ENCODE measurements at regions not wholly inside any gene's neighbourhood (a gene's known extent, or its start where the extent isn't known, plus 50 kb on each side); places are given as distances from the start of the nearest gene placed in this dataset.

DNA sequence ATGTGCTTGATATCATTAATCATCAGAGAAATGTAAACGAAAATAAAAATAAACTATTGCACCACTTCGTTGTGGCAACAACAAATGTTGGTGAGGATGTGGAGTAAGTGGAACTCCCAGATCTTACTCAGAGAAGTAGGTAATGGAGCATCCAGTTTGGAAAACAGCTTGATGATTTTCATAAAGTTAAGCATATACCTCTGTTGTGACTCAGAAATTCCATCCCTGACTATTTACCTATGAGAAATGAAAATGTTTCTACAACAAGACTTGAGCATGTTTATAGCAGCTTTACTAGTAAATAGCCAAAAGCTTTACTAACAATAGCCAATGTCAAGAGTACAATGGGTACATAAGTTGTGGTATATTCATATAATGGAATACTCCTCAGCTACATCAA lies 214.7 kb upstream of the NMUR2 start:
- Histone ChIP-seq H3K27ac (ENCODE audit: low read depth in 1 of 2, low read length in 2 of 2) (no peak overlapping the region), H3K4me1 (ENCODE audit: control insufficient read depth in 1 of 2, insufficient read depth in 2 of 2, low read length in 2 of 2) (no peaks in the 10 kb centered on the region), H3K9me3 (ENCODE audit: control insufficient read depth, low read length) (no peaks in the 10 kb centered on the region), H3K4me3 (ENCODE audit: low read length in 2 of 2) (no peak overlapping the region), H3K27me3 (ENCODE audit: control insufficient read depth in 1 of 2, insufficient read depth in 2 of 2, low read length in 1 of 2) (no peaks in the 10 kb centered on the region), H3K36me3 (ENCODE audit: control insufficient read depth in 1 of 2, insufficient read depth in 2 of 2, low read length in 1 of 2) (no peaks in the 10 kb centered on the region)
- DNase-seq = no peak
- no peak for ATAC-seq (ENCODE audit: low FRiP score)
- 70 to 71% methylated on average over 2 of the region's 2 CpGs for WGBS, 2 donors
- intact Hi-C loops (cut with DNase I) = no loop called here

DNA sequence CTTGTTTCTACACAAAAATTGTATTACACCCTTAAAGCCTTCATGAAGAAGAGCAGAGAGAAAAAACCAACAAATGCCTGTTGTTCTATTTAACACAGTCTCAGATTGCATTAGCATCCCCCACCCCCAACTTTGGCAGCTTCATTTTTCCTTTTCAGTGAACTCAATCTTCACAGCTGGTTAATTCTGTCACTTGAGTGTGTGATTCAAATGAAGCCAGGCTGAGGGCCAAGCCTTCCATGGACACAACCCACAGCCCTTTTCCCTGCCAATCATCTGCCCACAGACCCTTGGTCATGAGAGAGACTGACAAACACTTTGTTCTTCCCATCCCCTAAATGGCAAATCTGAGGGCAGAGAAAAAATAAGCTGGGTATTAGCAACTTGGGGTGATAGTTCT lies 217.5 kb upstream of the NMUR2 start:
- H3K4me1 ChIP-seq (ENCODE audit: control insufficient read depth in 1 of 2, insufficient read depth in 2 of 2, low read length in 2 of 2) = no peaks in the 10 kb centered on the region
- no peaks in the 10 kb centered on the region for H3K27me3 ChIP-seq (ENCODE audit: control insufficient read depth in 1 of 2, insufficient read depth in 2 of 2, low read length in 1 of 2)
- intact Hi-C loops (cut with DNase I) = no loop called here
- no peak for DNase-seq
- no peak for ATAC-seq (ENCODE audit: low FRiP score)
- H3K36me3 ChIP-seq (ENCODE audit: control insufficient read depth in 1 of 2, insufficient read depth in 2 of 2, low read length in 1 of 2) = no peaks in the 10 kb centered on the region
- H3K9me3 ChIP-seq (ENCODE audit: control insufficient read depth, low read length) = no peaks in the 10 kb centered on the region
- no peak overlapping the region for H3K27ac ChIP-seq (ENCODE audit: low read depth in 1 of 2, low read length in 2 of 2)
- H3K4me3 ChIP-seq (ENCODE audit: low read length in 2 of 2) = no peak overlapping the region

GRCh38 chr5:152623951-152624350 lies 218.9 kb upstream of the NMUR2 start:
- H3K9me3 ChIP-seq (ENCODE audit: control insufficient read depth, low read length) = no peaks in the 10 kb centered on the region
- H3K27me3 ChIP-seq (ENCODE audit: control insufficient read depth in 1 of 2, insufficient read depth in 2 of 2, low read length in 1 of 2) = no peaks in the 10 kb centered on the region
- no peaks in the 10 kb centered on the region for H3K36me3 ChIP-seq (ENCODE audit: control insufficient read depth in 1 of 2, insufficient read depth in 2 of 2, low read length in 1 of 2)
- H3K27ac ChIP-seq (ENCODE audit: low read depth in 1 of 2, low read length in 2 of 2) = no peak overlapping the region
- H3K4me3 ChIP-seq (ENCODE audit: low read length in 2 of 2) = no peak overlapping the region
- H3K4me1 ChIP-seq (ENCODE audit: control insufficient read depth in 1 of 2, insufficient read depth in 2 of 2, low read length in 2 of 2) = no peaks in the 10 kb centered on the region
- no peak for DNase-seq
- intact Hi-C loops (cut with DNase I) = no loop called here
- 69 to 83% methylated on average over 1 of the region's 1 CpG for WGBS, 2 donors
- no peak for ATAC-seq (ENCODE audit: low FRiP score)

- intact Hi-C loops (cut with DNase I) = no loop called here
- no peaks in the 10 kb centered on the region for H3K4me1 ChIP-seq (ENCODE audit: control insufficient read depth in 1 of 2, insufficient read depth in 2 of 2, low read length in 2 of 2)
- no peak overlapping the region for H3K27ac ChIP-seq (ENCODE audit: low read depth in 1 of 2, low read length in 2 of 2)
- no peaks in the 10 kb centered on the region for H3K36me3 ChIP-seq (ENCODE audit: control insufficient read depth in 1 of 2, insufficient read depth in 2 of 2, low read length in 1 of 2)
- no peaks in the 10 kb centered on the region for H3K27me3 ChIP-seq (ENCODE audit: control insufficient read depth in 1 of 2, insufficient read depth in 2 of 2, low read length in 1 of 2)
- no peak overlapping the region for H3K4me3 ChIP-seq (ENCODE audit: low read length in 2 of 2)
- ATAC-seq (ENCODE audit: low FRiP score) (no peak), DNase-seq (no peak)
- WGBS, 2 donors = 92 to 95% methylated on average over 3 of the region's 3 CpGs
- no peaks in the 10 kb centered on the region for H3K9me3 ChIP-seq (ENCODE audit: control insufficient read depth, low read length)
These were observed 220.6 kb upstream of the NMUR2 start for GRCh38 chr5:152625696-152626095.

DNA sequence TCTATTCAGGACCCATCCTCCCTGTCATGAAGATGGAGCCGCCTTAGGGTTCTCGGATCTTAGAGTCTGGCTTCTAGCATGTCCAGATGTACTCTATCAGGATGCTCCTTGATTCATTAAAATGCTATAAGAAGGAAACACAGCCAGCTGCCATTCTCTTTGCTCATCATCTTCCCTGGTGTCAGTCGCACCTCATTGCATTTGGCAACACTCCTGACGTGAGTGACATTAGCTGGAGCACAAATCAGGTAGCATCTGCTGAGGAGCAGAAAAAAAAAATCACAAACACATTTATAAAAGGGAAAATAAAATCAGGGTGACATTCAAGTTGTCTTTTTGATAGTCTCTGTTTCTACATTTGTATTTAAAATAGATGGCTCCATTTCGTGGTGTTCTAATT lies 226.1 kb upstream of the NMUR2 start:
- WGBS, 2 donors = 84 to 88% methylated on average over 5 of the region's 5 CpGs
- no peak overlapping the region for H3K4me3 ChIP-seq (ENCODE audit: low read length in 2 of 2)
- no peak for DNase-seq
- no peak for ATAC-seq (ENCODE audit: low FRiP score)
- H3K4me1 ChIP-seq (ENCODE audit: control insufficient read depth in 1 of 2, insufficient read depth in 2 of 2, low read length in 2 of 2) = peaks cover 4 to 13% of the 10 kb centered on the region in 2 donors
- no peaks in the 10 kb centered on the region for H3K9me3 ChIP-seq (ENCODE audit: control insufficient read depth, low read length)
- H3K27me3 ChIP-seq (ENCODE audit: control insufficient read depth in 1 of 2, insufficient read depth in 2 of 2, low read length in 1 of 2) = no peaks in the 10 kb centered on the region
- no peaks in the 10 kb centered on the region for H3K36me3 ChIP-seq (ENCODE audit: control insufficient read depth in 1 of 2, insufficient read depth in 2 of 2, low read length in 1 of 2)
- H3K27ac ChIP-seq (ENCODE audit: low read depth in 1 of 2, low read length in 2 of 2) = peak overlapping the region; percentile 86 to 100
- intact Hi-C loops (cut with DNase I) = loop anchor here (10.0 kb wide), 2 partner anchors 924 to 934 kb away; no protein-coding TSS in a partner anchor

- 4 to 7% methylated on average over 2 of the region's 2 CpGs for WGBS, 2 donors
- intact Hi-C loops (cut with DNase I) = loop anchor here (10.0 kb wide), 2 partner anchors 922 to 932 kb away; no protein-coding TSS in a partner anchor
- peak overlapping the region; percentile 62 to 100 for H3K27ac ChIP-seq (ENCODE audit: low read depth in 1 of 2, low read length in 2 of 2)
These were observed 227.3 kb upstream of the NMUR2 start for GRCh38 chr5:152632360-152632759.

GRCh38 chr5:152634586-152634985 lies 229.5 kb upstream of the NMUR2 start:
- ATAC-seq (ENCODE audit: low FRiP score) (peak; percentile 36), DNase-seq (peak in 1 of 2 donors; percentile 45)
- intact Hi-C loops (cut with DNase I) = loop anchor here (10.0 kb wide), 2 partner anchors 920 to 930 kb away; no protein-coding TSS in a partner anchor
- H3K27ac ChIP-seq (ENCODE audit: low read depth in 1 of 2, low read length in 2 of 2) = peak overlapping the region; percentile 86 to 87
- H3K36me3 ChIP-seq (ENCODE audit: control insufficient read depth in 1 of 2, insufficient read depth in 2 of 2, low read length in 1 of 2) = no peaks in the 10 kb centered on the region
- H3K4me1 ChIP-seq (ENCODE audit: control insufficient read depth in 1 of 2, insufficient read depth in 2 of 2, low read length in 2 of 2) = peaks cover 6 to 18% of the 10 kb centered on the region in 2 donors
- no peaks in the 10 kb centered on the region for H3K9me3 ChIP-seq (ENCODE audit: control insufficient read depth, low read length)
- H3K4me3 ChIP-seq (ENCODE audit: low read length in 2 of 2) = no peak overlapping the region
- H3K27me3 ChIP-seq (ENCODE audit: control insufficient read depth in 1 of 2, insufficient read depth in 2 of 2, low read length in 1 of 2) = no peaks in the 10 kb centered on the region

More at GRCh38 chr5:152632360-152632759, 227.3 kb upstream of the NMUR2 start:
- no peaks in the 10 kb centered on the region for H3K36me3 ChIP-seq (ENCODE audit: control insufficient read depth in 1 of 2, insufficient read depth in 2 of 2, low read length in 1 of 2)
- H3K4me1 ChIP-seq (ENCODE audit: control insufficient read depth in 1 of 2, insufficient read depth in 2 of 2, low read length in 2 of 2) = peaks cover 6 to 13% of the 10 kb centered on the region in 2 donors
- DNase-seq (no peak), ATAC-seq (ENCODE audit: low FRiP score) (peak; percentile 75)
- H3K27me3 ChIP-seq (ENCODE audit: control insufficient read depth in 1 of 2, insufficient read depth in 2 of 2, low read length in 1 of 2) = no peaks in the 10 kb centered on the region
- no peaks in the 10 kb centered on the region for H3K9me3 ChIP-seq (ENCODE audit: control insufficient read depth, low read length)
- no peak overlapping the region for H3K4me3 ChIP-seq (ENCODE audit: low read length in 2 of 2)

- intact Hi-C loops (cut with DNase I) = loop anchor here (10.0 kb wide), 2 partner anchors 916 to 926 kb away; no protein-coding TSS in a partner anchor
- no peaks in the 10 kb centered on the region for H3K27me3 ChIP-seq (ENCODE audit: control insufficient read depth in 1 of 2, insufficient read depth in 2 of 2, low read length in 1 of 2)
- ATAC-seq (ENCODE audit: low FRiP score) = peak; percentile 66
- peak overlapping the region in 1 of 2 donors; percentile 89 for H3K27ac ChIP-seq (ENCODE audit: low read depth in 1 of 2, low read length in 2 of 2)
- no peak for DNase-seq
- H3K9me3 ChIP-seq (ENCODE audit: control insufficient read depth, low read length) = no peaks in the 10 kb centered on the region
- H3K36me3 ChIP-seq (ENCODE audit: control insufficient read depth in 1 of 2, insufficient read depth in 2 of 2, low read length in 1 of 2) = no peaks in the 10 kb centered on the region
- H3K4me3 ChIP-seq (ENCODE audit: low read length in 2 of 2) = no peak overlapping the region
- H3K4me1 ChIP-seq (ENCODE audit: control insufficient read depth in 1 of 2, insufficient read depth in 2 of 2, low read length in 2 of 2) = peaks cover 2 to 14% of the 10 kb centered on the region in 2 donors
- 0 to 2% methylated on average over 2 of the region's 2 CpGs for WGBS, 2 donors
These were observed 234.0 kb upstream of the NMUR2 start for GRCh38 chr5:152638996-152639552.
